ENCODE measurements at regions not wholly inside any gene's neighbourhood (a gene's known extent, or its start where the extent isn't known, plus 50 kb on each side); places are given as distances from the start of the nearest gene placed in this dataset.

- TF ChIP-seq CTCF (IDR thresholded peaks at IDR 0.05): no peak
- no peak for TF ChIP-seq POLR2A (IDR thresholded peaks at IDR 0.05)
Measured at GRCh38 chr4:147286846-147287587, 193.9 kb upstream of the EDNRA start.
